NCI-H2081 treated with DMSO at 0.1 percent for 48 hours (cell line): ENCODE measurements at regions not wholly inside any gene's neighbourhood (a gene's known extent, or its start where the extent isn't known, plus 50 kb on each side); places are given as distances from the start of the nearest gene placed in this dataset.
"Not testable (repeated sequence)": the region's sequence is repeated elsewhere in the genome, so short reads cannot be mapped to it uniquely, and the experiment has no call there.

Experiments
- DNase-seq: peaks from one replicate; lab custom pipeline; 2025; lab: John Stamatoyannopoulos, UW

DNA sequence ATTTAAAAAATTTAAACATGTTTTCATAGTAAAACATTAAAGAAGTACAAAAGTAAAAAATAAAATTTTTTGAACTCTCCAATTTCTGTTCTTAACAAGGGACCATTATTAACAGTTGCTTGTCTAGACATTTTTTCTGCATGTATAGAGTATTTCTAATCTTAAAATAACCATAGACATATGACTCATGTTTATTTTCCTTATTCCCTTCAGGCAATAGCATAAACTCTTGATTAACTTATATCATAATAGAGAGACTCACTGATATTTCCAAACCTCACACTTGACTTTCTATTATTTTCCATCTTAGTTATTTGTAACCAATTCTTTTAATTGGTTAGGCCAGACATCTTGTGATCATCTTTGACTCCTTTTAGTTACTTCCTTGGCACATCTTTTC lies 325.6 kb upstream of the SOX14 start:
- DNase-seq = no peak

DNA sequence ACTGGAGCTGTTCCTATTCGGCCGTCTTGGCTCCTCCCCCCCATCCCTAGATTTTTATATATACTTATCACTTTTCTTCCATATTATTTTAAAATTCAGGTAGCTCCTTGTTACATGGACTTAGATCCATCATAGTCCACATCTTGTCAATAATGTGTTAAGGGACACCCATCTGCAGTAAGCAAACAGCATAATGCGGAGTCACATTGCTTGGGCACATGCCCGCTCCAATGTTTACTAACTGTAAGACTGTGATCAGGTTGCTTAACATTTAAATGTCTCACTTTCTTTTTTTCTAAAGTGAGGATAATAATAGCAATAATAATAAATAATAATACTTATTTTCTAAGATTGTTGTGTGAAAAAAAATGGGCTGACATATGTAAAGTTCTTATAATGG lies 303.2 kb upstream of the SOX14 start:
- DNase-seq = no peak

DNA sequence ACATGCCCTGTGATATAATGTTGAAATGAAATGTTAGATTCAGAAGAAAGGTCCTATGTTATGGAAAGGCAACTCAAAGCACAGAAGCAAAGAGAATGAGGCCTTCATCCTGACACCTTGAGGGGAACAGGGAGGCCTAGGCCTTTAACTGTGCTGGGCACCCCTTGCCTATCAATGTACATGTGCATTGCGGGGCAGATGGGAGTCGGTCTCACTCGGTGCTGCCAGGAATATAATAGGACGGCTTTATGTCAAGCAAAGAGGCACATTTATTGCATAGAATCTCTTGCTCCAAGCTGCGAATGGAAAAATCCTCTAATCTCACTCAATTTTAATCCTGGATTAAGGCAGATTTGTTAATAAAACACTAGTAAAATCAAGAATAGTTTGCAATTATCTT lies 301.0 kb upstream of the SOX14 start:
- no peak for DNase-seq

DNA sequence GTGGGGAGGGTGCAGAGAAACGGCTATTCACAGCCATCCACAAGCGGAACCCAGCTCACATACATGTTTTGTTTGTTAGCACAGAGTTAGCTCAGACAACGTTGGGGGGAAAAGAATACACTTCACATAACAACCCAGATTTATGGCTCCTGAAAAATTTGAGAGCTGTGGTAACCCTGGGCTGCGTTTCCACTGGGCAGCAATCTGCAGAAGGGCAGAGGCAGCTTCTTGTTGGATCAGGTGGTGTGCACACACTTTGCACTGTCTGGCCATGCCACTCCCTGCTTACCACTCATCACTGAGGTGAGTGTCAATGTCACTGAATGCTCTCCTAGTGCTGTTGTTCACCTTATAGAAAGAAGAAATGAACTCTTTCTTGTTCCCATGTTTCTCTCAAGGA lies 299.8 kb upstream of the SOX14 start:
- DNase-seq = no peak

DNA sequence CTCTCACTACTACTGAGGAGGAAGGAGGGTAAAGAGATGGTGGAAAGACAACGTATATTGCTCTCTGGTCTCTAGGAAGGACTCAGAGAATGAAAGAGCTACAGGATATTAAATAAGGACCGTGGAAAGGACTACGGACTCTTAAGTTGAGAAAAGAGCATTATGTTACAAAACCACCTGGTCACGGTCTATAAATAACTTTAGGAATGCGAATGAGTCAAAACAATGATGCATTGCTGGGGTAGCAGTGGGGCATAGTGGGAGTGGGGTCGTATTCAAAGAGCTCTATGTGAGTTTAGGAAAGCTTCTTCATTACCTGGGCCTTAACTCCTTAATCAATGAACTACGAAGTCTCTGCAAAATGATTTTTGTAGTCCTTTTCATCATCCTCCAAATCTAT lies 295.7 kb upstream of the SOX14 start:
- no peak for DNase-seq

DNA sequence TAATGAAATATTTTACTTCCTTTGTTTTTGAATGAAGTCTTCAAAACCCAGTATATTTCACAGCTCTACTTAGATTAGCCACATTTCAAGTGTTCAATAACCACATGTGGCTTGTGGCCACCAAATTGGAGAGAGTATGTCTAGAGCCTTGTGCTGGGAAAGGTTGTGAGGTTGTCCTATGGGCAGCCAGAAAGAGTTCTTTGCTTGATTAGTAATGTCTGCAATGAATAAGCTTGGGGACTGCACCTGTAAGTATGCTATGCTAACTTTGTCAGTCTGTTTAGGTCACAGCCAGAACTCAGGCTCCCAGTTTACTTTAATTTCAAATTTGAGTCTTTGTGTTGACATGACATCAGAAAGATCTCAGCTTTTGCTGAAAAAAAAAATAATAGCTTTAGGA lies 294.9 kb upstream of the SOX14 start:
- DNase-seq = no peak

DNA sequence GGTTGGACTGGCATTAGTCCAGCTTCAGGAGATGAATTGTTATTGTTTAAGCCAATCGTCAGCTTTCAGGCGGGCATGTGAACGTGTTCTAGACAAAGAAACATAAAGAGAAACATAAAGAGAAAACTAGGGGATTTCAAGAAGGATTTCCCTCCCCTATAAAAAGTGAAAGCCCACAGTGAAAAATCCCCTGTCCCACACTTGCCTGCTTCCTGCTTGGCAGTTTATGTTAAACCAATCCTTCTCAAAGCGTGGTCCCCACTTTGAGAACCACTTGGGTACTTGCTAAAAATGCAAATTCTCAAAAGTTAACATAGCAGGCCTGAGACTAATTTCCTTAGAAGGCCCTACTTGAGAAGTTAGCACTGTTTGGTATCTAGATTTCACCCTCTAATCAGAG lies 293.0 kb upstream of the SOX14 start:
- DNase-seq = no peak

DNA sequence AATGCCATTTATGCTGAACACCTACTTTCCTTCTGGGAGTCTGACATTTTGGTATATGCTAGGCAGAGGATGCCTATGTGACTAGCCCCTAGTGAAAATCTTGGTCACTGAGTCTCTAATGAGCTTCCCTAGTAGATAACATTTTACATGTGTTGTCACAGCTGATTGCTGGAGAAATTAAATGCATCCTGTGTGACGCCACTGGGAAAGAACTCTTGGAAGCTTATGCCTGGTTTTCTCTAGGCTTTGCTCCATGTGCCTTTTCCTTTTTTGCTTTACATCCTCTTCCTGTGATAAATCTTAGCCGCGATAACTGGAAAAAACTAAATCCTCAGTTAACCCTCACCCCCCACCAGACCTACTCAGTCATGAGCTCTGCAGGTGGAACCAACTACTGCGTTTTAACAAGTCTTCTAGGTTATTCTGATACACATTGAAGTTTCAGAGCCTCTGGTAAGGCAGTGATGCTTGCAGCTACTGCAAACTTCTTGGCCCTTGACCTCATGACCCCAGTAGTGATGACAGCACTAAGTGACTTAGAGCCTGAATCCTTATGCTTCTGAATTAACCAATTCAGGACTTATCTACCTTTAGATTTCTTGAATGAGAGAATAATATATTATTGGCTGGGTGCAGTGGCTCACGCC lies 292.4 kb upstream of the SOX14 start:
- no peak for DNase-seq

DNA sequence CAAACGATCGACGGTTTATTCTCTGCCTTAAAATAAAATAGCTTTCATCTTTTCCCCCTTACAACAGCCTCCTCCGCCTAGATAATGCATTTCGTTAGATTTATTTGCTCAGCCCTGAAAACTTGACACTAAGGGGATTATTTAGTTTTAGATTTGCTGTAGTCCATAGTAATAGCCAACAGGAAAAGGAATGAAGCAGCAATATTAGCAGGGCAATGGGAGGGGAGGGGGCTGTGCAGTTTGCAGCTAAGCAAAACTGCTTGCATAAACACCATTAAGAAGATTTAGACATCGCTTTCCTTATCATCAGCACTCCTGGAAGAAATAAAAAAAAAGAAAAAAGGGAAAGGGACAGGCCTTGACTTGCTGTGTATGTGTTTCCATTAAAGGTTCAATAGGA lies 286.5 kb upstream of the SOX14 start:
- DNase-seq = no peak

DNA sequence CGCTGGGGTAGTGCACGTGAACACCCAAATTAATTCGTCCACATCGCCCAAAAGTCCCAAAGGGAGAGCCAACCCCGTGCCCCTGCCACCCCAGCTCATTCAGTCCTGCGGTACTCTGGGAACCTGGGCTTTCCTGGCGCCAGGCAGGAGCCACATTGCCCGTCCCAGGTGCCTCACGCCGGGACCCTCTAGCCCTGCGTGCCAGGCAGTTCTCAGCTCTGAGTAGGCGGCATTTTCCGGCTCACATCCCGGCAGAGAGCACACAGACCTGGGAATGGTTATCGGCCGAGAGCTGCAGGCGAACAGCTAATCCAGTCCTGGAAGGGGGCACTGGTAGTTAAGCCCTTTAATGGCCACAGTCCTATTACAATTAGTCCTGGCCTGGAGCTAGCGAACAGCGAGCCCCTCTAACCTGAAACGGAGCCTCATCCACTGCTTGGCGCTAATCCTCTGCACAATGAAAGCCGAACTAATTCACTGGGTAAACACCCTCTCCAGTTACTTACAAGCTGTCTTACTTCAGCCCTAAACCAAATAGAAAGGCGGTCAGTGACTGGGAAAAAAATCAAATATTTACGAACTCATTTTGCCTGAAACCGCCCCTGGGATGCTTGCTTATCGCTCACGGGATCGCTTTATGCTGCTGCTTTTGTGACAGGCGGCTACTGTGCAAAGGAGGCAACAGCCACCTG lies 254.6 kb upstream of the SOX14 start:
- DNase-seq = no peak

DNA sequence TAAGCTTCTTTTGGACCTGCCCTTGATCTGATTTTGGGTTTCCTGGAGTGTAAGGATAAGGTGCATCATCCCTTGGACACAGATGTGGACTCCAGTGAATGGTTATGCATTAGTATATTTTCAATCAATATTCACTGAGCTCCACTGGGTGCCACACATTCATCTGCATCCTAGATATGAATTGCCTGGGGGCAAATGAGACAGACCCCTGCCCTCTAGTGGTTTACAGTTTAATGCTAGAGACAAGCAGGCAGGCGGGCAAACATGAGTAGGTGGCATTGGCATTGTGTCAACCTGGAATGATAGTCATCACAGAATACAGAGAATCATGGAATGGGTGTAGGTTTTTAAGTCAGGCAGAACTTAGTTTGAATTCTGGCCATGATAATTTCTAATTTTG lies 252.5 kb upstream of the SOX14 start:
- DNase-seq = no peak

DNA sequence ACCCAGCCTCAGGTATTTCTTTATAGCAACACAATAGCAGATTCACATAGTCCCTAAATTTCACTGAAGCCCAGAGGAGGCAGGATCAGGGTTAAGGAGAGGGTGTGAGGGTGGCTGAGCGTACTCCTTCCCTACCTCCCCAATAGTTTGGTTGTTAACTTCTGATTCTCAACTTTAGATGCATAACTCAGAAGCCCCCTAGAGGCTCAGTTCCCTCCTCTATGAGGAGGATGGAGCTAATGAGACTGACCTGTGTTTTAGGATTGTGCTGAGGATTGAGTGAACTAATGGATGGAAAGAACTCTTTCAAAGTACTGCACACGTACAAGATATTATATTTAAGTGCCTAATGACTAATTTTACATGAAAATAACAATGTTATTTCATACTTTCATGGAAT lies 249.3 kb upstream of the SOX14 start:
- DNase-seq = no peak

DNA sequence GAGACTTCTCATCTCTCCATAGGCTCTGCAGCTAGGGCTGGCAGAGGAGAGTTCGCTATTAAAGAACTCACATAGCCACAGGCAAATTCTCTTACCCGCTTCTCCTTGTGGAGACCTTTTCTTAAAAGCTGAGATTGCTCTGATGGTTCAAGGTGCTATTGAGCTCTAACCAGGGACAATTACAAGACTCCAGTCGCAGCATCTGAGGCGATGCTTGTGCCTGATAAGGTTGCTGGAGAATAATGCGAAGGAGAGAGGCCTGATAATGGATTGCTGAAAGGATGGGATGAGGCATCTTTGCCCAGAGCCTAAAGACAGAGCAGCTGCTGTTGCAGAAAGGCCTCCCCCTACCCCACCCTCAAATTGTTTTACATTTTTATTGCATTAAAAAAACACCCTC lies 244.5 kb upstream of the SOX14 start:
- DNase-seq = no peak

DNA sequence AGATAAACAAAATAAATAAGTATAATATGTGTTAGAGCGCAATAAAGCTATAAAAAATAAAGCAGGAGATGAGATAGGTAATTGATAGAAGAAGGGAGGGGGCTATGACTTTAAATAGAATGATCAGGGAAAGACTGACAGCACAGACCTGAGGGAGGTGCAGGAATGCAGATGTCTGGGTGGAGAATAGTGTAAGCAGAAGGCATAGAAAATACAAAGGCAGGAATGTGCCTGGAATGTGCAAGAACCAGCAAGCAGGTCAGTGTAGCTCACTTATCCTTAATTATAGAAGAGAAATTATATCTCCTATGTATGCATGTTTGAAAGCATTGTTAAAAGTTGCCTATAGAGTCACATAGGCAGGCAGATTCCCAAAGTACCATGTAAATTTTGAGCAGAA lies 239.4 kb upstream of the SOX14 start:
- no peak for DNase-seq

DNA sequence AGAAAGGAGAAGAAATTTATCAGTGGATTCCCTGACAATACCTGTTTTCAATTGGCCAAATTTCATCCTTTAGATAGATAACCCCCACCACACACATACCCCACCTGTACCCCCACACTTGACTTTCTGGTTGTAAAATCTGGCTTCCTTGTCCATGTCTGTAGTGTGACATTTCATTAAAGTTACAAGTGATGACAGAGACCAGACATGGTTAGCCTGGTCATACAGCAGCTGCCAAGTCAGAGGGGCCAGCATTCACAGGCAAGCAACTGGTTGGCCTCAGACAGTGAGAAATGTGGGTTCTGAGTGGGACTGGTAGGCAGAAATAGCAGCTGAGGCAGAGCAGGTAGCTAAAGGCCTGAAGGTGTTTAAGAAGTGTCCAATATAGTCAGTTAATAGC lies 238.6 kb upstream of the SOX14 start:
- no peak for DNase-seq

DNA sequence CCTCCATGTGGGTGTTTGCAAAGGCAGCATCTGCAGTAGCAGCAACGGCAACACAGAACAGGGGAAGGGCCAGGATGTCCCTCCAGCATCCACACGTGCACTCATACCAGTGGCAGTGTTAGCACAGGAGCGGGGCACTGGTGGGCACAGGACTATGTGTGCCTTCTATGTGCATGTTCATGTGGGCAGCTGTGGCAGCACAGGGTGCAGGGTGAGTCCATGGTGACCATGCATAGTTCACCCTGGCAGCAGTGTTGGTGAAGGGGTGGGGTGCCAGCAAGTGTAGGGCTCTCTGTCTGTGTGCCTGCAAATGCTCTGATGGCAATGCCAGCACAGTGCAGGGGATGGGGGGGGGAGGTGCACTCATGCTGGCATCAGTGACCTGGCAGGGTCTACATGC lies 222.1 kb upstream of the SOX14 start:
- no peak for DNase-seq

DNA sequence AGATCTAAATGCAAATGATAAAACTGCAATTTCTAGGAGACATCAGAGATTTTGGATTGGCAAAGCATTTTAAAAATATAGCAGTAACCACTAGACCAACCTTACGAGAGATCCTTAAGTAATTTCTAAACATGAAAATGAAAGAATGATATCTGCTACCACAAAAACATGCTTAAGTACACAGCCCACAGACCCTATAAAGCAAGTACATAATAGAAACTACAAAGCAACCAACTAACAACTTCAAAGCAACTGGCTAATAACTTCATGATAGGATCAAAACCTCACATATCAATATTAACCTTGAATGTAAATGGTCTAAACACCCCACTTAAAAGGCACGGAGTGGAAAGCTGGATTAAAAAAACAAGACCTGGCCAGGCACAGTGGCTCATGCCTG lies 209.9 kb upstream of the SOX14 start:
- no peak for DNase-seq

DNA sequence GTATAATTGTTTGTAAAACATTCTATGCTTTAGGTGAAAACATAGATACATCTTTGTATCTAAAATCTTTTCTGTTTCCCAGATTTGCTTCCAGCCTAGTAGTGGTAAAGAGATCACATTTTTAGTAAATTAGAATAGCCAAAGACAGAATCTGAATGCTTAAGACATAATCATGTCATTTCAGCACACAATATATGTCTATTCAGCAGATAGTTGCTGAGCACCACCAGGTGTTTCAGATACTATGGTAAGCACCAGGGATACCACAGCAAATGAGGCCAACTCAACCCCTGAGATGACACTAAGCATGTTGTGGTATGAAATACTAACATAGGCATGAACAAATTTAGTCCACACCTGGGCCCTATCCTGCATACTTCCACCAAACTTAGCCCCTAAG lies 195.2 kb upstream of the SOX14 start:
- no peak for DNase-seq

DNA sequence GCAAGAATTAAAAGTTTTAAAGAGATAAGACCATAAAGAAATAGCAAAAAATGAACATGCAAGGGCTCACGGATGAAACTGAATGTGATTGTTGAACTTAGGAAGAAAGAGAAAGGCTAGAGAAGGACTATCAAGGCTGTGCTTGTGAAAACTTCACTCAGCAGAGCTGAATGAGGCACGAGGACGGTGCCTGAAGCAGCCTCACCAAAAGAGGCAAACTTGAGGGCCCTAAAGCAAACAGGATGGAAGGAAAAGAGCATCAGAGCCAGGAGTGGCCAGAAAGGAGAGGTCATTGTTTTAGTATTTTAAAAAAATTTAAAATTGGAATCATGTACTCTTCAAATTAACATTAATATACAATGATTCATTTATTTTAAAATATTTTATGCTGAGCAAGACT lies 191.2 kb upstream of the SOX14 start:
- DNase-seq = no peak

DNA sequence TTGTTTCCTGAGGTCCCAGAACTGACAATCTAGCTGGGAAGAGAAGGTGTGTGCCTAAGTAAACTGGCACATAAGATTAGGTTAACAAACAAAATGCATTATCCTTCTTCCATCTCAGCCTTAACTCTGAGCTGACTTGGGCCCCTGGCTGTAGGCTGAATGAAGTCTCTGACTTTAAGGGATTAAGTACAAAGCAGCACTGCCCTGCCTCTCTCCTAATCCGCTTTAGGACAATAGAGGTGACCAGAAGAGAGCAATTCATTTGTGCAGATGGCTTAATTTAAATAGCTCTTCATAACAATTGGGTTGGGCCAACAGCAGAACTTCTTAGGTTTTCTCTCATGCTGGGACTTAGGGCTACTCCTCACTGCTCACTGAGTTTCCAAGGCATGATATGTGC lies 181.6 kb upstream of the SOX14 start:
- no peak for DNase-seq

DNA sequence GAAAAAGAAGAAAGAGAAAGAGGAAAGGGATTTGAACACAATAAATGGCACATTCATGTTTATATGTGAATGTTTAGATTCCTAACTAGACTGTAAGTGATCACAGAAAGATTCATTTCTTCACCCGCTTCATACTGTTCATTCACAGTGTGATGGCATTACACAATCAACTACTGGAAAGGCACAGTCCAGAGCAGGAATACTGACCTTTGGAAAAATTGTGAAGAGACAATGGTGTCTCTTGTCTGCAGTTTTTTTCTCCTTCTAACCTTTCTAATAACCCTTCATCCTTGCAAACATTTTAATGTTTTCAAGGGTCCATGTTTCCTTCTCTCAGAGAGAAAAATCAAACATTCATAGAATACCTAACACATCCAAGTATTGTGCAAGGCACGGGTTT lies 180.9 kb upstream of the SOX14 start:
- no peak for DNase-seq

DNA sequence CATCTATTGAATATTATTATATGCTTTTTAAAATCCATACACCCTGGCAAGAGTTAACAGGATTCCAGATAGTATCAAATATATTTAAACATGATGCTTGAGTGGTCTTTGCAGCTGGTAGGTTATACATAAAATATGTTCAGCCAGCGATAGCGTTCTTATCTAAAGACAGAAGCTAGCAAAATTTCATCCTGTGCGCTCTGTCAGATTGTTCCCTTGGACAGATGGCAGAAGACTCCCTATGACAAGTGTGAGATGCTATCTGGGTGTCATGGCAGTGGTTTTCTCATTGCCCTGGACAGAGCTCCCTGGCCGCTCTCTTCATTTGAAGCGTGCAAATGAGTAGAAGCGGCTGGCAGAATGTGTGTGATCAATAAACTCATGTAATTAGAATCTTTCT lies 175.2 kb upstream of the SOX14 start:
- DNase-seq = no peak

DNA sequence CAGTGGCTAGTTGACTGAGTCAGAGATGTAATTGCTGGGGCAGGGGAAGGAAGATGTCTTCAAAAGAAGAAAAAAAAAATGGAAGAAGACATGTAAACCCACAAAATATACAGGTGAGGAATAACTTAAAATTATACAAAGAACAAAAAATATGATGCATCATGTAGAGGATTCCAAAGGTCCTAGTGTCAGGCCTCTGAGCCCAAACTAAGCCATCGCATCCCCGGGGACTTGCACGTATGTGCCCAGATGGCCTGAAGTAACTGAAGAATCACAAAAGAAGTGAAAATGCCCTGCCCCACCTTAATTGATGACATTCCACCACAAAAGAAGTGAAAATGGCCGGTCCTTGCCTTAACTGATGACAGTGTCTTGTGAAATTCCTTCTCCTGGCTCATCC lies 168.7 kb upstream of the SOX14 start:
- DNase-seq = not testable (repeated sequence)

DNA sequence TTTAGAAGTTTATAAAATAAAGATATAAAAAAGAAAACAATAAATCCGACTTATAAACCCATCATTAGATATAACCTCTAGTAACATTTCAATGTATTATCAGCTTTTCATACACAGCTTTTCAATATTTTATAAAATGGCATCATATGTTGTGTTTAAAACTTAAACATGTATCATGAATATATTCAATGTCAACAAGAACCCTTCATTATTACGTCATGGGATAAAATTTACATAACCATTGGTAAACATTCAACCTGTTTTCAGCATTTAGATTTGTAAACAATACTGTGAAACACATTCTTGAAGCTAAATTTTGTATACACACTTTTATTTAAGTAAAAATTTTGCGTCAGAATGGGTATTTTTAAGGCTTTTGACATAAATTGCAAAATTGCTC lies 153.4 kb upstream of the SOX14 start:
- DNase-seq = no peak
